ENCODE measurements at regions not wholly inside any gene's neighbourhood (a gene's known extent, or its start where the extent isn't known, plus 50 kb on each side); places are given as distances from the start of the nearest gene placed in this dataset.
A peak's percentile ranks its signal among the peaks of the same experiment; 100 is the strongest.

DNA sequence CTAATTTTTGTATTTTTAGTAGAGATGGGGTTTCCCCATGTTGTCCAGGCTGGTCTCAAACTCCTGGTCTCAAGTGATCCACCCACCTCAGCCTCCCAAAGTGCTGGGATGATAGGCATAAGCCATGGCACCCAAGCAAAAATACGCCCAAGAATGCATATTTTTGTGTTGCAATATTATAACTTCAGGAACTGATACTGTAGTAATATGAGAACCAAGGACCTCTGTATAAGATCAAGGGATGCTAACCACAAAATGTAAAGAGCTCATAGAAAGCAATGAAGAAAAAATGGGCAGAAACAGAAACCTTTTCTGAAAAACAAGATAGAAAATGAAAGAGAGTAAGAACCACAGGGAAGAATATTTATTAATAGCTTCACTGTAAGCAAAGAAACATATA, 183.6 kb upstream of the RPL38 start:
- no peak for DNase-seq

DNA sequence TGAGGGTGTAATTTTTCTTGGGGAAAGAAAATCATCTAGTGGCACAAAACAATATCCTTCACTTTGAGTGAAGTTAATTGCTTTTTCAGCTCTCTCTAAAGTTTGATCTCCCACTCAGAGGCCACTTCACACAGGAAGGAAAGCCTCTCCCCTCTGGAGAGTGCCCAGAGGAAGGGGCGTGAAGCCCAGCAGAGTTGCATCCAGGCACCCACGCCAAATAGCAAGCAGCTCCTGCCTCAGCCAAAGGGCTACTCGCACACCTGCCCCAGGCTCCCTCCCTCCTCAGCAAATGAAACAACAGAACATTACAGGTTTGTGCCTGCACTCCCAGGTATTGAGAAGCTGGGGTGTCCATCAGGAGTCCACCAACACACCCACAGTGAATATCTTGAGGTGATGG, 183.0 kb upstream of the RPL38 start:
- no peak for DNase-seq

DNA sequence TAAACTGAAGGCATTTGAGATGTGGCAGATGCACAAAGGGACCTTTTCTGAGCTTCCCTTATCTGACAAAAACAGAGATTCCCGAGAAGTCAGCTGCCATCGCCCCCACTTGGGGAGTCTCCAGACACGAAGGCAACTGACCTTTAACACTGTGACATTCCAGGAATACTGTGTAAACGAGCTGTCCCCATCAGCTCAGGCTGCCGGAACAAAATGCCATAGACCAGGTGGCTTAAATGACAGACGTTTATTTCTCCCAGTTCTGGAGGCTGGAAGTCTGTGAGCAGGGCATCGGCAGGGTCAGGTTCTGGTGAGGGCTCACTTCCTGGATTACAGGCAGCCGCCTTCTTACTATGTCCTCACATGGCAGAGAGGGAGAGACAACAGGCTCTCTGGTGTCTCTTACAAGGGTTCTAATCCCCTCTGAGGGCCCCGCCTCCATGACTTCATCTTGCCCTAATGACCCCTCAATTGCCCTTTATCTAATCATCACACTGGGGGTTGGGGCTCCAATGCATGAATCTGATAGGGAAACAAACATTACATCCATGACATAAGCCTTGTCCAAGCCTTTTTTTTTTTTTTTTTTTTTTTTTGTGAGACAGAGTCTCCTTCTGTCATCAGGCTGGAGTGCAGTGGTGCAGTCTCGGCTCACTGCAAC, 178.5 kb upstream of the RPL38 start:
- no peak for DNase-seq

DNA sequence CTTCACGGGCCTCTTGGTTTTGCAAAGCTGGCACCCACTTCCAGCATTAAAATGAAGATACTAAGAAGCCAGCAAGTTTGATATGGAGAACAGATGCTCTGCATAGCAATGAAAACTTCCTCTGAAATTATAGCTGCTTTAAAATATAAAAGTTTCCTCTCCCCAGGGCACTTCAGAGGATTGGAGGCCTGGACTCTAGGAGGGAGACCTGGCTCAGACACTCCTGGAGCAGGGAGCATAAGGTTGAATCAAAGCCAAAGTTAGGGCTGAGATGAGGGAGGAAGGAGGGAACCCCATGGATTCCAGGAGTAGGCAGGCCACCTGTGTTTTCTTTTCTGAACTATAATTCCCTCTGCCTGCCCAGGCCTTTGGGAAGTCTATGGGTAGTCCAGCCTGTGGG, 176.0 kb upstream of the RPL38 start:
- DNase-seq, result no peak

DNA sequence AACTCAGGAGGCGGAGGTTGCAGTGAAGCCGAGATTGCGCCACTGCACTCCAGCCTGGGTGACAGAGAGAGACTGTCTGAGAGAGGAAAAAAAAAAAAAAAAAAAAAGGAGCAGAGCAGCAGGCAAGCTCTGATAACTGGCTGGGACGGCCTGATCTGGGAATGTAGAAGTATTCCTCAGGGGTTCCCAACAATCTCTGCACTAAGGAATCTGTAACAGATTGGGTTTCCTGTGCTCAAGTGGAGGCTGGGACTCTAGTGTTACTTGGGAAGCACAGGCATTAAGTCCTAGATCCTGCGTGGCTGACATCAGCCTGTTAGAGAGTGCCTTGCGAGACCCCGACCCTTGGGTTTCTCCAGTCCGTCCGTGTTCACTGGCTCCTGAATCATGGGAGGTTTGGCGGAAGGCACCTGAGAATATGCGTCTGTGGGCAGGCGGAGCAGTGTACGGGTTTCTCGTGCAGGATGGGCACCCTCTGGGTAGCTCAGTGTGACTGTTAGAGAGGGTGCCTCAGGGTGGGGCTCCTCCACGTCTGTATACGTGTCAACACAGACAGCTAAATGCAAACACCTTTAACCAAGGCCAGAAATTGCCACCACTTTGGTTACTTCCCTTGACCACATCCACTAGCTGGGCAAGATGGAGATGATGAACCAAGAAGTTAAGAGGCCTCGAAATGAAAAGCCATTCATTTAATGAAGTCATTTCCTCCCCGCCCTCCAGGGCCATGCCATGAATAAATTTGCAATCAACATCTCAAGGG, 174.9 kb upstream of the RPL38 start:
- no peak for DNase-seq

DNA sequence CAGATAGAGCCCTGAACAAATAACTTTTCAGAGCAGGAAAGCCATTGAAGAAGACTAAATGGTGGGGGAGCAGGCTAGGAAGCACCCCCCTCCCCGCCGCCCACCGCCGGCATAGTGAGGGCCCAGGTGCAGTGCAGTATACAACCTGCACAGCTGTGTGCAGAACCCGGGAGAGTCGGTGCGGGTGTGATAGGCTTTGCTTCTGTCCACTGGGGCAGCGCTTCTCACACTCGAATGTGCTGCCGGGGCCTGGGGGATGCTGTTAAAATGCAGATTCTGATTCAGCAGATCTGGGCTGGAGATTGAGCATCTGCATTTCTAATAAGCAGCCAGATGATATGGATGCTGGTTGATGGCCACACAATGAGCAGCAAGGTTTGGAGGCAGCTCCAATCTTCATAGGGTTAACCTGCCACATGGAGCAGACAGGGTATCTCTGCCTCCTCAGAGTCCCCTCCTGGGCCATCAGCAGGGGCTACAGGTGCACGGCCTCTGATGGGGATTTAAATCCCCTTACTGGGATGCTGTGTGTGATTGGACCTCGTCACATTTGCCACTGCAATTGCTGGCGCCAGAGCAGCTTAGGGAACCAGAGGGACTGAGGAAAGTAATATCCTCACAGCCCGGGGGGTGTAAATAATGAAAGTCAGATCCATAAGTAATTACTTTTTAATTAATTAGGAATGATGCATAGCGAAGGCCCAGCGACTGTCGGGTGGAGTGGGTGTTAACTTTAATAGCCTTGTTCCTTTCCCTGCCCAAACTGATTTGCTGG, 172.0 kb upstream of the RPL38 start:
- DNase-seq, result no peak

DNA sequence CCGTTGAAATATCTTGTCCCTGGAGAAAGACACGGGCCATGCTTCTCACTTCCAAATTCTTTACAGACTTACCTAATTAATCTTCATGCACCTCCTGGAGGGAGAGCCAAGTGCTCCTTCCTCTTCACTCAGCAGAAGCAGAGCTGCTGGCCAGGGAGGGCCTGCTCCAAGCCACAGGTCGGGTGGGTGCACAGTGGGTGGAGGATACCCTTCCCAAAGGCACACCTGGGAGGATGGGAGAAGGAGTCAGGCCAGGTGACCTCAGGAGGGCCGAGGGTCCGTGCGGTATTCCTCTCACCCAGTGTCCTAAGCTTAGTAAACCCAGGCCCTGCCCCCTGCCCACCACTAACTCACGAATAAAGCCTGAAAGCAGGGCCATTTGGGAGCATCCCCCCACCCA, 171.3 kb upstream of the RPL38 start:
- no peak for DNase-seq

DNA sequence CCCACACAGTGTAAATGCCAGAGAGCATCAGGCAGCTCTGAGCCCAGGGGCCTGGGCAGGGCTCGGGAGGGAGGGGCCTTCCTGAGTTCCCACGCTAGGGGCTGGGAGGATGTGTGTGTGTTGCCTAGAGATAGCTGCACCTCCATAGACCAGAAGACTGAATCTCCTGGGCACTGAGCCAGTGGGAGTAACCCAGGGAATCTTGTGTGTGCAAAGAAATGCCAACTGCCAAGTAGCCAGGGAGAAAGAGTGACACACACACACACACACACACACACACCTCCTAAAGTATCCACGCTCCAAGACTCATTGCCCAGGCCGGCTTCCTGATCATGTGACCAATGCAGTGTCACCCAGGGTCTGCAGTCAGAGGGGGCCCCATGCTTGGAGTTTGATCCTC, 166.2 kb upstream of the RPL38 start:
- no peak for DNase-seq

DNA sequence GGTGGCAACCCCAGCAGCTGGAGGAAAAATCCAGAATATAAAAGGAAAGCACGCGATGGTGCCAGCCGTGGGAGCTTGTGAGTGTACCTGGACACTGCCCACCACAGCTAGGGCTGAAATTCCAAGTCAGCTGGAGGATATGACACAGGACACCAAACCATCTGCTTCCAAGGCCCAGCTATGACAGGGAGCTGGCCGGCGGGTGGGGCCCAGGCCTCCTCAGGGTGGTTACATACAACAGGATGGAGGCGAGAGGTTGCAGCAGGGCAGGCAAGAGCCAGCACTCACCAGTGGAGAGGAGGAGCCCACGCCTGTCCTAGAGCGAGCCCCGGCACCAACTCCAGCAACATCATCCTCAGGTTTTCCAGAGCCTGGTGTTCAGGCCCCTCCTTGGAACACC, 163.2 kb upstream of the RPL38 start:
- no peak for DNase-seq

DNA sequence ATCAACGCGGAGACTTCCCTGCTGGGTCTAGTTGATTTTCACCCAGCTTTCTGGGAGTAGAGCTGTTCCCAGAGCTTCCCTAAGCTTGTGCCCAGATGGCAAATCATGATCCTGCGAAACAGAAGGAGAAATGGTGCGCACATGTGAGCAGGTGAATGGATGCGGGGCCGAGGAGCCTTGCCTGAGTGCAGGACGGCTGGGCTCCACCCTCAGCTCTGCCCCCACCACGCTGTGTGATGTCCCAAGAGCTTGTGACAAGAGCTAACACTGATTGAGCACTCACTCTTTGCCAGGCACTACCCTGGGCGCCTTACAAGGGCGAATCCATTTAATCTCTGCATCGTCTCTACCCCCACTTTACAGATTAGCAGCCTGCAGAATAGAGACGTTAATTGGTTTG, 162.7 kb upstream of the RPL38 start:
- DNase-seq, result no peak

DNA sequence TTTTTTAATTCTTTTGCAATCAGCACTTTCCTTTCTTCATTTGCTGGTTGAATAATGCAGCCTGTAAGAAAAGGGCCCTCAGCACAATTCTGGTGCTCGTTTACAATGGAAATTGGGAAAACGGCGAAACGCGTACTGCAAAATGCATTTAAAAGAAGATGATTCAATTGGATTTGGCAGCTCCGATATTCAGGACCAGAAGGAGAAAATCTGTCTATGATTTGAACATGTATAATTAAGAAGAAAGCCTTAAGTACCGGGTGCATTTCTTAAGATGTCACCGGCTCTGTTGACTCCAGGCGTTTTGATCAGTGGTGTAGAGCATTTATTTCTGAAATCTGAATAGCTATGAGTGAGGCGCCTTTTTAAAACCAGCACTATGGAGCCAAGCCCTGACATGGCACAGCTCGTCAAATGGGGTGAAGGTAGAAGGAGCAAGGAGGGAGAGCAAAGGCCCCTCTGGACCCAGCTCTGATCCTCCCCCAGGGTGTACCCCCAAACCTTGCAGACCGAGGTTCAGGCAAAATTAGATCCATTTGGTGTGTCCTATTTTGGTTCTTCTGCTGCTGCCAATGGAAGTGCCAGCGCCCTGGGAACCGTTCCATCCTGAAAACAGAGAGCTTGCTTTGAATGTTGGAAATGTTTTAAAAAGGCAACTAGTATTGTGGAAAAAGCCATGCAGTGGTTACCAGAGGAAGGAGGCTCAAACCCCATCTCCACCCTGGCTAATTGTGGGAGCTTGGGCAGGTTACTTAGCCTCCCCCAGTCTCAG, 161.4 kb upstream of the RPL38 start:
- DNase-seq, result no peak

DNA sequence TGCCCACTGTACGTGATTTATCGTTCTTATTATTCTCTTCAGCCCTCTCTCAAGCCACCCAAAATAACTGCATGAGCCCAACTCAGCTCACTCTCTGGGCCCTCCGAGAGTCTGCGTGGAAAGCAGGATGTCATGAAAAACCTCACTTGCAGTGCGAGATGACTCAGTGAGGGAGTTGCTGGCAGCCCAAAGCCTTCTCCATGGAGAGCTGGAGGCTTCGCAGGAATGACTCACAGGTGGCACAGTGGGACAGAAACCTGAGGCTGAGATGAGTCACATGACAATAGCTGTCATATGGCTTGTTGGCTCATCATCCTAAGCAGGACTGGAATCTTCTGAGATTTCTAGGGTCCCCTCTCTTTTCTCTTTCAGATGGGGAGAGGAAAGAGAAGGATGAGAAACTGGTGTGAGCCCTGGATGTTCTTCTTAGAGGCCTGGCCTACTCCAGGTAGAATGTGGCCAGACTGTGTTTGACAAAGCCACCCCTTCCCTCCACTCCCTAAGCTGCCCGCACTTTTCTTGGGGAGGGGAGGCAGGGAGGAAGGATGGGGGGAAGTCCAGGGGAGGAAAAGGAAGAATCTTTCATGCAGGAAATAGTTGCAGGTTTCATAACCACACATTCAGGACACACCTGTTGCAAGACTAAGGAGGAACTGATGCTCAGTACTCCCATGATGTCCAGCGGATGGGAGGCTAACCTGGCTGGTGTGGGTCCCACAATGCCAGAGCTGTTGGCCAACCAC, 160.6 kb upstream of the RPL38 start:
- DNase-seq, result no peak

DNA sequence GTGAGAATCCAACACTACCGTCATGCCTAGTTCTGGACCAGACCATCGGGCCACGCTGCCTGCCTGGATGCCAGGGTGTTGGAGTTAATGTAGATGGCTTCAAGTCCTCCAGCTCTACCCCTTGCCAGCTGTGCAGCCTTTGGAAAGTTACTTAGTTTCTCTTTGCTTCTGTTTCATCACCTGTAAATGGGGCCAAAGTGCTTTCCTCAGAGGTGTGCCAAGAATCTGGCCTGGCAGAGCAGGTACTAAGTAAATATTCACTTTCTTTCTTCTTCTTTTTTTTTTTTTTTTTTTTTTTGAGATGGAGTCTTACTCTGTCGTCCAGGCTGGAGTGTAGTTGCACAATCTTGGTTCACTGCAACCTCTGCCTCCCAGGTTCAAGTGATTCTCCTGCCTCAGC, 159.5 kb upstream of the RPL38 start:
- no peak for DNase-seq

DNA sequence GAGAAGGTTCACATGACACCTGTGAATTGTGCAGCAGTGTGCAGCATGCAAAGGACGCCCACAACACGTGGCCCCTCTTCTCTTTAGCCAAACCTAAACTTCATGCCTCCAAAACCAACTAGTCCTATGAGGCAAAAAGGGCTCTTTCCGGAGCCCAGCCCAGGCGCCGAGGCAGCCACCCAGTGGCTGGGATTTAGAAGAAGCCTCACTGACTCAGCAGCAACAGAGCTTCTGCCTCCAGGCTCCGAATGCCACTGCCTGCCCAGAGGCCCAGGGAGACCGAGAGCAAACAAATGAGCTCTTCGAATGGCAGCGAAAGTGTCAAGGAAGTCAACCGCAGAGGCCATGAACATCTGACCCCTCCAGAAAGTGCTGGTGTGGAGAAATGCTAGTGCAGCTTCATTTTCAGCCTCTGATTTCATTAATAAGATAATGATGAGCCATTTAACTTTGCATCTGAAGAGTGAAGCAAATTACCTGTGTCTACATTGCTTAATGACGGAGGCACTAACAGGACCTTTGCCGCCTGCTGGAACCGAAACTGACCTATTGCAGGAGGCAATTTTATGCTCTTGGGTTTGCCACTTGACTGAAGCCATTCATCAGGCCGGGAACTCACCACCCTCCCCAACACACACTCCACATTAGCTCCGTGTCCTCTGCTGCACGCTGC, 157.7 kb upstream of the RPL38 start:
- DNase-seq, result no peak

DNA sequence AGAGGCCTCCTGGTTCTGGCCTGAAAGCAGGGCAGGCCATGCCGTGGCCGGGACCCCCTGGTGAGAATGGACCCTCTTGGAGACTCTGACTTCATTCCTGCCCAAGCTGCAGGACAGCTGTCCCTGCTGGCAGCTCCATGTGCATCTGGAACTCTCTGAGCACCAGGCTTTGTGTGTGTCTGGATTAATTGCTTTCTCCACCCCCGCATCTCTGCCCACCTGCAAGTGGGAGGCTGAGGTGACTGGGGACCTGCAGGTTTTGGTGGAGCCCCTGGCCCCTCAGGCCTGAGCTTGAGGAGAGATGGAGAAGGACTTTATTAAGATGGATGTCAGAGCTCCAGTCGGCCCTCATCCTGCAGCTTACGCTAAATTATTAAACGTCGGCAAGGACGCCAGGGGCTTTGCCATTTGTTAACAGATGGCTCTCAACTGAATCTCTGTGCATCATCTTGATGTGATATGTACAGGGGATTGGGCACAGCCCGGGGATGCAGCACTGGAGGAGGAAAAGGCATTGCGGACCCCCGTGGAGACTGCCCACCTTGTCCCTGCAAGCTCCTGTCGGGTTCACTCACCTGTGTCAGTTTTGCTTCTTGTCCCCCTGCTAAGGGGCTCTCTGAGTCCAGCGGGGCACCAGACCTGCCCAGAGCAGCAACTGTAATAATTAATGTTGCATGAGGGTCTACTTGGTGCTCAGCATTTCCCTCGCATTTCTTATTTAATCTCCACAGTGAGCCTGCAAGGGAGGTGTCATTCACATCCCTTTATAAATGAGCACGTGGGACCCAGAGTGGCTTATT, 154.1 kb upstream of the RPL38 start:
- no peak for DNase-seq

DNA sequence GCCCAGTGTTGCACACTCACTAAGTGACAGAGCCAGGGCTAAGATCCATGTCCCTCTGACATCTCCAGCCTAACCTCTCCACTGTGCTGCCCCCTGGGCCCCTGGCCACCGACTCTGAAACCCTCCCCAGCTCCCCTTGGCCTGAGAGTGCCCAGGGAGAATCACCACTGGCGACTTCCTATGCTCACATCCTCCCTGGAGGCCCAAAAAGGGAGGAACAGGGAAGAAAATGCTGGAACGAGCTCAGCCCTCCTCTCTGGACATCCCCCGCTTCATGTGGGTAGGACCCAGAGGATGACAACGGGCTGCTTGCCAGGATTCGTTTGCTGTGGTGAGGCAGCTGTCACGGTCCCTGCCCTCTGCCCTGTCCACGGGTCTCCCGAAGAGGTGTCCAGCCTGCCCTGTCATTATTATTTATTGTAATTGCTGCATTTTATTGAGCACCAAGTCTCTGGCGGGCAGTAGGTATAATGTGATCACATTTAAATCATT, 153.5 kb upstream of the RPL38 start:
- DNase-seq, result no peak

DNA sequence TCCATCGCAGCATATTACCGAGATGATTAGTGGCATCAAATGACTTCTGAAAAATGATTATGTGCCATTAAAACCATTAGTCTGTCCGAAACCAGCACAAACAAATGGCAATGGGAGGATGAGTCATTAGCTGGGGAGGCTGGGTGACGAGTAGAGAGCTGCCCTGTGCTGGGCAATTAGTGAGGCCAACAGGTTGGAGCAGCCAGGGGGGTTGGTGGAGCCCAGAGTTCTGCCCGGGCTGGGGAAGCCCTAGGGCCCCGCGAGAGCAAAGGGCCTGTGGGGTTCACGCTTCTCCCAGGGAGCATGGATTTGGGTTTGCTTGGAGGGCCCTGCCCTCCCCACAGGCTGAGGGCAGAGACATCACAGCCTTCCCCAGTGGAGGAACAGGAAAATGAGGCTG, 152.1 kb upstream of the RPL38 start:
- no peak for DNase-seq

DNA sequence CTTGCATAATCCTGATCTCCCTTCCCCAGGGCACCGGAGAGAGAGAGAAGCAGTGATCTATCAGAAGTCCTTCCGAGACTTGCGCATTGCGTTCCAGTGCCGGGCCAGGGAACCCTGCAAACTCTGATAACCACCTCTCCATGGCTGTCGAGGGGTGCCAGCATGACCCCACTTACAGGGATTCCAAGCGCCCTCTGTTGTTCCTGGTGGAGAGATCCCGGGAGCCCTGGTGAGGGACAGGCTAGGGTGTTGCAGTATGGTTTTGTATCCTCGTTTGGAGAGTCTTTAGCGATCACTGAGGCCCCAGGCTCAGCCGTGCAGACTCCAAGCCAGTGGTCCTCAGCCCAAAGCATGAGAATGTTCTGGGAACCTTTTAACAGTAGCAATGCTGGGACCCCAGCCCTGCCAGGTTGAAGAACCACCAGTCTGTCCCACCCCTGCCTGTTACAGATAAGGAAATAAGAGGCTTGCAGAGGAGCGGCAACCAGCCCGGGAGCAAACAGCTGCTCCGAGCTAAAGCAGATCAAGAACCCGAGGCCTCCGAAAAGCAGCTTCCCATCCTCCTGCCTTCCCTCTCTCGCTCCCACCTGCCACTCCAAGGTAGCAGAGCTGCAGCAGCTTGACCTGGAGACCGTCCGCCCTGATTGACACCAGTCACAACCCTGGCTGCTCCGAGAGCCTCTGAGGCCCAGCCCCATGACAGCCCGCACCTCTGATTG, 150.3 kb upstream of the RPL38 start:
- DNase-seq, result no peak

DNA sequence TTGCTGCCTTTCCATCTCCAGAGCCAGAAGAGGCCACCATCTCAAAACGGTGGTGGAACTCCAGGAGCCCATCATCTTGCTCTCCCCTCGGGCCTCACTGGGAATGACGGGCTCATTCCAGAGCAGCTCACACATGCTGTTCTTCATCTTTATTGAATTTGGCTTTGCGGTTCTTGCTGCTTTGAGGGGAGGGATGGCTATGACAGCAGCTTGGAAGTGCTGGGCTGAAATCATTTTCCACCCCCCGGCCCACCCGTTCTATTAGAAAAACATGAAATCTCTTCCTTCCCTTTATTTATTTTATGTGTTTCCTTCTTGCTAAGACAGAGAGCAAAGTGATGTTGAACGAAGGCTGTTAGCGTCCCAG, 149.8 kb upstream of the RPL38 start:
- DNase-seq, result peak; percentile 46

DNA sequence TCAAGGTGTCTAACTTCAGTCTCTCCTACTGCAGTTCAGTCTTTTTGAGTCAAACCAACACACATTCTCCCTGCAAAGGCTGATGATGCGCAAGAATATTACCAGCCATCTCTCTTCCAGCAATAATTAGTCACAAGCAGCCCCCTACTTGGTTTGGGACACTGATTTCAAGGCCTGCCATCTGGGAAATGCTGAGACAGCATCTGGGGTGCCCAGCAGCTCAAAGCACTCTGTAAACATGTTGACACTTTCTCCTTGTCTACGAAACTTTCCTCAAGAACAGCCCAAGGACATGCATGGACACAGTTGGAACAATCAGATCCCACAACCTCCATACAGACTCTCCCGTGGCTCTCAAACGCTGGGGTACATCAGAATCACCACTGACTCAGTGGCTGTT, 149.2 kb upstream of the RPL38 start:
- DNase-seq, result no peak
